ENCODE measurements at regions not wholly inside any gene's neighbourhood (a gene's known extent, or its start where the extent isn't known, plus 50 kb on each side); places are given as distances from the start of the nearest gene placed in this dataset. TPM values are rescaled to one million over a fixed set of nuclear protein-coding genes. Genes with fewer than 3 reads are reported as not detected.

DNA sequence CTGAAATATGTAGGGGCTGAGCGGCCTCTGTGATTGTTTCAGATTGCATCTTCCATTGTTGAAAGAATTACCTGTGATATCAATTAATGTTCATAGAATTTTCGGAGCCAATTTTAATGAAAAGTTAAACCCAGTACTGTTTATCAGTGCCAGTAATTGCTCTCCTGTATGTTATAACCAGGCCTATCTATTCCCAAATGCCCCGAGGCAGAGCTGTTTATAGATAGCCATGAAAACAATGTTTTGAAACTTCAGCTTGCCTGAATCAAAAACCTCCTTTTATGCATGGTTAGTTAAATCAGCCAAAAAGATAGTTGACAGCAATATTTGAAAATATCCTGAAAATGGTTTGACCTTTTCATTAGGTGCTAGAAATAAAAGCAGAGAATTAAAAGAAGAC lies 50.1 kb upstream of the HDAC9 start (continued):
- TF ChIP-seq, protein P1, sequence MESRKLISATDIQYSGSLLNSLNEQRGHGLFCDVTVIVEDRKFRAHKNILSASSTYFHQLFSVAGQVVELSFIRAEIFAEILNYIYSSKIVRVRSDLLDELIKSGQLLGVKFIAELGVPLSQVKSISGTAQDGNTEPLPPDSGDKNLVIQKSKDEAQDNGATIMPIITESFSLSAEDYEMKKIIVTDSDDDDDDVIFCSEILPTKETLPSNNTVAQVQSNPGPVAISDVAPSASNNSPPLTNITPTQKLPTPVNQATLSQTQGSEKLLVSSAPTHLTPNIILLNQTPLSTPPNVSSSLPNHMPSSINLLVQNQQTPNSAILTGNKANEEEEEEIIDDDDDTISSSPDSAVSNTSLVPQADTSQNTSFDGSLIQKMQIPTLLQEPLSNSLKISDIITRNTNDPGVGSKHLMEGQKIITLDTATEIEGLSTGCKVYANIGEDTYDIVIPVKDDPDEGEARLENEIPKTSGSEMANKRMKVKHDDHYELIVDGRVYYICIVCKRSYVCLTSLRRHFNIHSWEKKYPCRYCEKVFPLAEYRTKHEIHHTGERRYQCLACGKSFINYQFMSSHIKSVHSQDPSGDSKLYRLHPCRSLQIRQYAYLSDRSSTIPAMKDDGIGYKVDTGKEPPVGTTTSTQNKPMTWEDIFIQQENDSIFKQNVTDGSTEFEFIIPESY (IDR thresholded peaks at IDR 0.05; ENCODE audit: extremely low read depth, insufficient replicate concordance, low read length) = no peak
- TF ChIP-seq EGR1 (IDR thresholded peaks at IDR 0.05; ENCODE audit: low read depth) = no peak

Small RNA genes in the stretch of these regions (microRNA-seq; reads per million reads assigned to microRNA genes)
- gene MIR1302-6 (ENCODE audit: borderline number of aligned reads) = not detected
